ENCODE measurements at regions not wholly inside any gene's neighbourhood (a gene's known extent, or its start where the extent isn't known, plus 50 kb on each side); places are given as distances from the start of the nearest gene placed in this dataset.

DNA sequence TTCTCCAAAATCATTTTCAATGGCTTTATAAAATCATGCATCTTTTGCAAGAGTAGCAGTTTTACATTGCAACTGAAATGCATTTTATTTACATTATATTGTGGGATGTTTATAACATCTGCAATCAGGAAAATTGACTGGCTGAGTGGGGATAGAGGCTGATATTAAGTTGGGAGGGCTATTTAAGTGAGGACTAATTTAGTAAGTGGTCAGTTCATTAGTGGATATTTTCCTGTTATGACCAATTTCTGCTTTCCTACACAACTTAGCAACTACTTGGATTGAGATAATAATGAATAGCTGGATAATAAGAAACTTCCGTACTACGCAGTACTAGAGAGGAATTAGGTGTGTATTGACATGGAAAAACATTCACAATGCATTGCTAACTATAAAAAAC lies 92.9 kb upstream of the SSBP2 start:
- Histone ChIP-seq H3K4me2 (replicated peaks; ENCODE audit: extremely low read depth, low read length, poor library complexity, severe bottlenecking) (no peak overlapping the region), H4K20me1 (ENCODE audit: insufficient read depth, low read length) (no peaks in the 10 kb centered on the region), H3K27ac (ENCODE audit: low read depth in 1 of 2, low read length in 2 of 2) (no peak overlapping the region), H3K9me3 (replicated peaks in 1 of 2; ENCODE audit: control insufficient read depth in 1 of 2, insufficient read depth in 1 of 2, low read length in 2 of 2) (no peaks in the 10 kb centered on the region), H2AFZ (ENCODE audit: insufficient read depth, low read depth, low read length, poor library complexity, severe bottlenecking) (no peak overlapping the region), H3K79me2 (ENCODE audit: insufficient read depth, low read length) (no peaks in the 10 kb centered on the region), H3K4me1 (ENCODE audit: control insufficient read depth in 1 of 2, insufficient read depth in 2 of 2, low read length in 2 of 2) (peaks cover 9 to 10% of the 10 kb centered on the region in 2 donors), H3K9ac (ENCODE audit: insufficient read depth, low read length, poor library complexity, severe bottlenecking) (no peak overlapping the region), H3K36me3 (replicated peaks in 1 of 2; ENCODE audit: control insufficient read depth in 1 of 2, insufficient read depth in 2 of 2, low read length in 2 of 2) (no peaks in the 10 kb centered on the region), H3K4me3 (replicated peaks in 1 of 3; ENCODE audit: low read depth in 2 of 3, low read length in 3 of 3) (no peak overlapping the region), H3K27me3 (ENCODE audit: control insufficient read depth in 2 of 2, insufficient read depth in 2 of 2, low read length in 2 of 2) (no peaks in the 10 kb centered on the region)
- no peak for DNase-seq
- Mint-ChIP-seq H3K4me1 (peaks cover 13% of the 10 kb centered on the region), H3K4me3 (no peak overlapping the region), H3K36me3 (no peaks in the 10 kb centered on the region), H3K27ac (no peak overlapping the region), H3K9me3 (no peaks in the 10 kb centered on the region), H3K27me3 (ENCODE audit: low read depth in 3 of 3) (no peaks in the 10 kb centered on the region)
- TF ChIP-seq, protein P1, sequence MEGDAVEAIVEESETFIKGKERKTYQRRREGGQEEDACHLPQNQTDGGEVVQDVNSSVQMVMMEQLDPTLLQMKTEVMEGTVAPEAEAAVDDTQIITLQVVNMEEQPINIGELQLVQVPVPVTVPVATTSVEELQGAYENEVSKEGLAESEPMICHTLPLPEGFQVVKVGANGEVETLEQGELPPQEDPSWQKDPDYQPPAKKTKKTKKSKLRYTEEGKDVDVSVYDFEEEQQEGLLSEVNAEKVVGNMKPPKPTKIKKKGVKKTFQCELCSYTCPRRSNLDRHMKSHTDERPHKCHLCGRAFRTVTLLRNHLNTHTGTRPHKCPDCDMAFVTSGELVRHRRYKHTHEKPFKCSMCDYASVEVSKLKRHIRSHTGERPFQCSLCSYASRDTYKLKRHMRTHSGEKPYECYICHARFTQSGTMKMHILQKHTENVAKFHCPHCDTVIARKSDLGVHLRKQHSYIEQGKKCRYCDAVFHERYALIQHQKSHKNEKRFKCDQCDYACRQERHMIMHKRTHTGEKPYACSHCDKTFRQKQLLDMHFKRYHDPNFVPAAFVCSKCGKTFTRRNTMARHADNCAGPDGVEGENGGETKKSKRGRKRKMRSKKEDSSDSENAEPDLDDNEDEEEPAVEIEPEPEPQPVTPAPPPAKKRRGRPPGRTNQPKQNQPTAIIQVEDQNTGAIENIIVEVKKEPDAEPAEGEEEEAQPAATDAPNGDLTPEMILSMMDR (IDR thresholded peaks at IDR 0.05), result no peak
- intact Hi-C loops (cut with micrococcal nuclease), result loop anchor here in 1 of 2 donors (10.0 kb wide), 1 partner anchor 339 kb away; no protein-coding TSS in a partner anchor
- no CpG with 5 or more reads among the region's 2 CpGs for WGBS (ENCODE audit: insufficient coverage)

DNA sequence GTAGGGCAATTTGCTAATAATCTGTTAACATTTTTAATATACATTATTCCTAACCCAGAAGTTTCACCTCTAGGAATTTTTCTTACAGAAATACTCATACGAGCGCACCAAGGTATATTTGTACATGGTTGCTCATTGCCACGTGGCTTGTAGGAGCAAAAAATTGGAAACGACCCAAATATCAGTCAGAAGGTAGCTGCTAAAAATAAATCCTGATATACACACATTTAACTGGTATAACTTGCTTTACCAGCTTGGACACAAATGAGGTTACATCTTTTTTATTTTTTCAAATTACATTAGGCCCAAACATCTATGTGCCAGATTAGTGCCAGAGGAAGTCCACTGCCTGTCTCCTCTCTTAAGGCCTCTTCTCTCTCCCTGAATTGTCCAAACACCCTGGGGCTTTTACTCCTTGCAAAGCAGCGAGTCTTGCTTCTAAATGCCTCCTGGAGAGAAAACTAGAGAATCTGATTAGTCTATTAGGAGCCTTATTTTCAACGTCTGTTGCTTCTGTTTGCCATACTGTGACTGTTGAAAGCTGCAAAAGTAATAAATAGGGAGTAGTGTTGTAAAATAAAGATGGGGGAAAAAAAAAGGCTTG lies 92.0 kb upstream of the SSBP2 start:
- H2AFZ ChIP-seq (ENCODE audit: insufficient read depth, low read depth, low read length, poor library complexity, severe bottlenecking), result no peak overlapping the region
- Mint-ChIP-seq H3K36me3 (no peaks in the 10 kb centered on the region), H3K27me3 (ENCODE audit: low read depth in 3 of 3) (no peaks in the 10 kb centered on the region), H3K4me3 (no peak overlapping the region), H3K4me1 (peaks cover 10% of the 10 kb centered on the region), H3K27ac (no peak overlapping the region), H3K9me3 (no peaks in the 10 kb centered on the region)
- H3K9ac ChIP-seq (ENCODE audit: insufficient read depth, low read length, poor library complexity, severe bottlenecking), result no peak overlapping the region
- no peaks in the 10 kb centered on the region for H3K9me3 ChIP-seq (replicated peaks in 1 of 2; ENCODE audit: control insufficient read depth in 1 of 2, insufficient read depth in 1 of 2, low read length in 2 of 2)
- H3K4me3 ChIP-seq (replicated peaks in 1 of 3; ENCODE audit: low read depth in 2 of 3, low read length in 3 of 3), result no peak overlapping the region
- H3K27me3 ChIP-seq (ENCODE audit: control insufficient read depth in 2 of 2, insufficient read depth in 2 of 2, low read length in 2 of 2), result no peaks in the 10 kb centered on the region
- no peak overlapping the region for H3K27ac ChIP-seq (ENCODE audit: low read depth in 1 of 2, low read length in 2 of 2)
- no peak overlapping the region for H3K4me2 ChIP-seq (replicated peaks; ENCODE audit: extremely low read depth, low read length, poor library complexity, severe bottlenecking)
- H3K4me1 ChIP-seq (ENCODE audit: control insufficient read depth in 1 of 2, insufficient read depth in 2 of 2, low read length in 2 of 2), result peaks cover 0 to under 1% of the 10 kb centered on the region in 2 donors
- no peaks in the 10 kb centered on the region for H3K36me3 ChIP-seq (replicated peaks in 1 of 2; ENCODE audit: control insufficient read depth in 1 of 2, insufficient read depth in 2 of 2, low read length in 2 of 2)
- TF ChIP-seq, protein P1 (IDR thresholded peaks at IDR 0.05), result no peak
- no peaks in the 10 kb centered on the region for H4K20me1 ChIP-seq (ENCODE audit: insufficient read depth, low read length)
- intact Hi-C loops (cut with micrococcal nuclease), result loop anchor here in 1 of 2 donors (10.0 kb wide), 1 partner anchor 338 kb away; no protein-coding TSS in a partner anchor
- no peaks in the 10 kb centered on the region for H3K79me2 ChIP-seq (ENCODE audit: insufficient read depth, low read length)
- DNase-seq, result no peak
- WGBS (ENCODE audit: insufficient coverage), result 80% methylated on average over 1 of the region's 6 CpGs
